ENCODE measurements at regions not wholly inside any gene's neighbourhood (a gene's known extent, or its start where the extent isn't known, plus 50 kb on each side); places are given as distances from the start of the nearest gene placed in this dataset.
"Not testable (repeated sequence)": the region's sequence is repeated elsewhere in the genome, so short reads cannot be mapped to it uniquely, and the experiment has no call there.

- intact Hi-C loops (cut with DNase I; ENCODE audit: low total_unique reads): no loop called here
- Histone ChIP-seq H3K9me3 (no peaks in the 10 kb centered on the region), H3K4me3 (no peak overlapping the region), H3K27ac (no peak overlapping the region), H3K4me1 (no peaks in the 10 kb centered on the region), H3K27me3 (no peaks in the 10 kb centered on the region), H3K36me3 (no peaks in the 10 kb centered on the region)
- TF ChIP-seq EP300 (IDR thresholded peaks at IDR 0.05; ENCODE audit: low read depth): no peak
- TF ChIP-seq POLR2A (IDR thresholded peaks at IDR 0.05): no peak
- no peak for TF ChIP-seq CTCF (IDR thresholded peaks at IDR 0.05)
- no peak for TF ChIP-seq POLR2AphosphoS5 (IDR thresholded peaks at IDR 0.05)
- DNase-seq: no peak
- in situ Hi-C loops (cut with MboI; ENCODE audit: low pct_ligation_motif_present in 1 of 4, low pct_unique_long_range_greater_than_20kb in 1 of 4, low sequenced_read_pairs in 3 of 4): no loop called here
- 72% methylated on average over 14 of the region's 18 CpGs; no CpG with 5 or more reads in 1 of the 2 donors for WGBS, 2 donors (ENCODE audit: low coverage in 1 of 2)
These were observed 384.8 kb downstream of the TMEM121 start for GRCh38 chr14:105911006-105911847.

- H3K27ac ChIP-seq; H3K36me3 ChIP-seq; intact Hi-C loops (cut with DNase I; ENCODE audit: low total_unique reads); H3K4me3 ChIP-seq; in situ Hi-C loops (cut with MboI; ENCODE audit: low pct_ligation_motif_present in 1 of 4, low pct_unique_long_range_greater_than_20kb in 1 of 4, low sequenced_read_pairs in 3 of 4); H3K4me1 ChIP-seq; H3K9me3 ChIP-seq; DNase-seq; H3K27me3 ChIP-seq: not testable (repeated sequence)
- WGBS, 2 donors (ENCODE audit: low coverage in 1 of 2): 95% methylated on average over 8 of the region's 8 CpGs; no CpG with 5 or more reads in 1 of the 2 donors
These were observed 385.5 kb downstream of the TMEM121 start for GRCh38 chr14:105911848-105912292.

GRCh38 chr14:105912641-105913180, 386.3 kb downstream of the TMEM121 start:
- Histone ChIP-seq H3K27ac (no peak overlapping the region), H3K36me3 (no peaks in the 10 kb centered on the region), H3K9me3 (no peaks in the 10 kb centered on the region), H3K4me3 (no peak overlapping the region), H3K4me1 (no peaks in the 10 kb centered on the region), H3K27me3 (no peaks in the 10 kb centered on the region)
- no peak for DNase-seq
- intact Hi-C loops (cut with DNase I; ENCODE audit: low total_unique reads) (no loop called here), in situ Hi-C loops (cut with MboI; ENCODE audit: low pct_ligation_motif_present in 1 of 4, low pct_unique_long_range_greater_than_20kb in 1 of 4, low sequenced_read_pairs in 3 of 4) (no loop called here)
- whole genome bisulfite sequencing, 2 donors (ENCODE audit: low coverage in 1 of 2): 89% methylated on average over 11 of the region's 11 CpGs; no CpG with 5 or more reads in 1 of the 2 donors
- TF ChIP-seq POLR2AphosphoS5 (IDR thresholded peaks at IDR 0.05) (no peak), EP300 (IDR thresholded peaks at IDR 0.05; ENCODE audit: low read depth) (no peak), CTCF (IDR thresholded peaks at IDR 0.05) (no peak), POLR2A (IDR thresholded peaks at IDR 0.05) (no peak)

- no peaks in the 10 kb centered on the region for H3K9me3 ChIP-seq
- H3K4me3 ChIP-seq: no peak overlapping the region
- no peaks in the 10 kb centered on the region for H3K36me3 ChIP-seq
- no peak for DNase-seq
- TF ChIP-seq POLR2AphosphoS5 (IDR thresholded peaks at IDR 0.05) (no peak), EP300 (IDR thresholded peaks at IDR 0.05; ENCODE audit: low read depth) (no peak), POLR2A (IDR thresholded peaks at IDR 0.05) (no peak), CTCF (IDR thresholded peaks at IDR 0.05) (no peak)
- H3K27me3 ChIP-seq: no peaks in the 10 kb centered on the region
- H3K27ac ChIP-seq: no peak overlapping the region
- no peaks in the 10 kb centered on the region for H3K4me1 ChIP-seq
- WGBS, 2 donors (ENCODE audit: low coverage in 1 of 2): 88% methylated on average over 9 of the region's 9 CpGs; no CpG with 5 or more reads in 1 of the 2 donors
- in situ Hi-C loops (cut with MboI; ENCODE audit: low pct_ligation_motif_present in 1 of 4, low pct_unique_long_range_greater_than_20kb in 1 of 4, low sequenced_read_pairs in 3 of 4): no loop called here
- intact Hi-C loops (cut with DNase I; ENCODE audit: low total_unique reads): no loop called here
These were observed 386.8 kb downstream of the TMEM121 start for GRCh38 chr14:105913221-105913620.
